Bronchial epithelial cell (primary cell): ENCODE measurements at regions not wholly inside any gene's neighbourhood (a gene's known extent, or its start where the extent isn't known, plus 50 kb on each side); places are given as distances from the start of the nearest gene placed in this dataset.
"Not testable (repeated sequence)": the region's sequence is repeated elsewhere in the genome, so short reads cannot be mapped to it uniquely, and the experiment has no call there.

Source experiments
- DNase-seq: peaks from one replicate; pipeline ENCODE4 v3.0.0-alpha.2; 2010; ENCODE audit warnings: low read depth
- FAIRE-seq: peaks from 2 replicates; lab custom pipeline; 2011; peaks lifted over from hg19 to GRCh38; lab: Jason Lieb, UNC
- H3K27me3 ChIP-seq: 2 replicates; pipeline ENCODE4 v1.5.1; 2011; ENCODE audit warnings: low read length; ENCODE audit not compliant: control insufficient read depth, insufficient read depth
- H3K36me3 ChIP-seq: 2 replicates; pipeline ENCODE4 v1.5.1; 2011; ENCODE audit warnings: low read length; ENCODE audit not compliant: control insufficient read depth, insufficient read depth
- H3K4me3 ChIP-seq: 2 replicates; pipeline ENCODE4 v1.5.1; 2011; ENCODE audit warnings: mild to moderate bottlenecking, low read depth, low read length, control low read depth
- CTCF ChIP-seq: IDR thresholded peaks from 2 replicates; pipeline ENCODE4 v1.5.1; 2011; ENCODE audit warnings: mild to moderate bottlenecking, moderate library complexity, low read length, control low read depth, inconsistent platforms; ENCODE audit not compliant: insufficient read depth, severe bottlenecking

- no peak for TF ChIP-seq CTCF
- FAIRE-seq (no peak), DNase-seq (peak; percentile 22)
Observed at GRCh38 chrX:114065577-114066223, 518.2 kb upstream of the HTR2C start.

GRCh38 chrX:114061226-114061625, 522.7 kb upstream of the HTR2C start:
- no peak for TF ChIP-seq CTCF
- Histone ChIP-seq H3K4me3 (no peak overlapping the region), H3K36me3 (no peaks in the 10 kb centered on the region), H3K27me3 (no peaks in the 10 kb centered on the region)
- DNase-seq (no peak), FAIRE-seq (no peak)

More at GRCh38 chrX:114065577-114066223, 518.2 kb upstream of the HTR2C start:
- H3K4me3 ChIP-seq: no peak overlapping the region
- H3K36me3 ChIP-seq: no peaks in the 10 kb centered on the region
- no peaks in the 10 kb centered on the region for H3K27me3 ChIP-seq

GRCh38 chrX:114058988-114059418, 524.9 kb upstream of the HTR2C start:
- Histone ChIP-seq H3K36me3 (no peaks in the 10 kb centered on the region), H3K4me3 (no peak overlapping the region), H3K27me3 (no peaks in the 10 kb centered on the region)
- no peak for TF ChIP-seq CTCF
- FAIRE-seq (no peak), DNase-seq (no peak)

GRCh38 chrX:114057422-114057821, 526.5 kb upstream of the HTR2C start:
- H3K4me3 ChIP-seq, H3K36me3 ChIP-seq, H3K27me3 ChIP-seq, DNase-seq, FAIRE-seq: not testable (repeated sequence)

- H3K36me3 ChIP-seq: no peaks in the 10 kb centered on the region
- DNase-seq (no peak), FAIRE-seq (no peak)
- no peak for TF ChIP-seq CTCF
- no peak overlapping the region for H3K4me3 ChIP-seq
- no peaks in the 10 kb centered on the region for H3K27me3 ChIP-seq
Observed at GRCh38 chrX:114051667-114052315, 532.1 kb upstream of the HTR2C start.

GRCh38 chrX:114050075-114050796, 533.6 kb upstream of the HTR2C start:
- H3K27me3 ChIP-seq: no peaks in the 10 kb centered on the region
- H3K4me3 ChIP-seq: no peak overlapping the region
- no peak for DNase-seq
- no peak for FAIRE-seq
- TF ChIP-seq CTCF: no peak
- H3K36me3 ChIP-seq: no peaks in the 10 kb centered on the region
